Tibial nerve (tissue), 4 donors: ENCODE measurements at regions not wholly inside any gene's neighbourhood (a gene's known extent, or its start where the extent isn't known, plus 50 kb on each side); places are given as distances from the start of the nearest gene placed in this dataset.

Experiments
- DNase-seq, 2 donors: peaks; one replicate each; pipeline ENCODE4 v3.0.0-alpha.2; 2019; ENCODE audit warnings: low spot score in 2 of 2
- H3K27ac ChIP-seq, 4 donors: fragments of 200-600 bp; sonication (generic) in 3 of 4; one replicate each; pipeline ENCODE4 v1.5.1; 2017 to 2019; ENCODE audit warnings: mild to moderate bottlenecking in 1 of 4
- H3K27me3 ChIP-seq, 2 donors: fragments of 200-600 bp; sonication (generic) in 1 of 2; one replicate each; pipeline versions ENCODE4 v1.5.1 to v1.6.0; 2017 to 2019
- H3K36me3 ChIP-seq, 3 donors: fragments of 200-600 bp; sonication (generic); one replicate each; pipeline ENCODE4 v1.5.1; 2018 to 2019
- H3K4me1 ChIP-seq, 4 donors: fragments of 200-600 bp; sonication (generic) in 3 of 4; one replicate each; pipeline ENCODE4 v1.5.1; 2017 to 2019
- H3K4me3 ChIP-seq, 4 donors: fragments of 200-600 bp; sonication (generic) in 3 of 4; one replicate each; pipeline ENCODE4 v1.5.1; 2017 to 2019; ENCODE audit warnings: mild to moderate bottlenecking in 1 of 4, moderate library complexity in 1 of 4
- H3K9me3 ChIP-seq, 4 donors: fragments of 200-600 bp; sonication (generic) in 3 of 4; one replicate each; pipeline ENCODE4 v1.5.1; 2017 to 2019
- EP300 ChIP-seq, 2 donors: sonication (generic); formaldehyde crosslinking; IDR thresholded peaks; one replicate each; pipeline ENCODE4 v1.6.1; 2017; ENCODE audit warnings: antibody characterized with exemption in 2 of 2, mild to moderate bottlenecking in 1 of 2
- POLR2A ChIP-seq, 2 donors: fragments of 450-650 bp; IDR thresholded peaks; one replicate each; pipeline ENCODE4 v1.6.1; 2017; ENCODE audit warnings: antibody characterized with exemption in 2 of 2, mild to moderate bottlenecking in 2 of 2, moderate library complexity in 2 of 2
- WGBS, 2 donors: methylation state at CpG; one replicate each; pipeline ENCODE4 v1.1.5; 2018; 5-methylcytosine and 5-hydroxymethylcytosine counted together
- TF ChIP-seq, protein P1 (sequence below), 5 experiments: fragments of 200-600 bp in 3 of 5; fragments of 450-650 bp in 2 of 5; sonication (generic) in 3 of 5; IDR thresholded peaks; one replicate each; pipeline ENCODE4 v1.5.1; 2016 to 2019; ENCODE audit warnings: antibody characterized with exemption in 5 of 5, mild to moderate bottlenecking in 3 of 5, moderate library complexity in 2 of 5

DNA sequence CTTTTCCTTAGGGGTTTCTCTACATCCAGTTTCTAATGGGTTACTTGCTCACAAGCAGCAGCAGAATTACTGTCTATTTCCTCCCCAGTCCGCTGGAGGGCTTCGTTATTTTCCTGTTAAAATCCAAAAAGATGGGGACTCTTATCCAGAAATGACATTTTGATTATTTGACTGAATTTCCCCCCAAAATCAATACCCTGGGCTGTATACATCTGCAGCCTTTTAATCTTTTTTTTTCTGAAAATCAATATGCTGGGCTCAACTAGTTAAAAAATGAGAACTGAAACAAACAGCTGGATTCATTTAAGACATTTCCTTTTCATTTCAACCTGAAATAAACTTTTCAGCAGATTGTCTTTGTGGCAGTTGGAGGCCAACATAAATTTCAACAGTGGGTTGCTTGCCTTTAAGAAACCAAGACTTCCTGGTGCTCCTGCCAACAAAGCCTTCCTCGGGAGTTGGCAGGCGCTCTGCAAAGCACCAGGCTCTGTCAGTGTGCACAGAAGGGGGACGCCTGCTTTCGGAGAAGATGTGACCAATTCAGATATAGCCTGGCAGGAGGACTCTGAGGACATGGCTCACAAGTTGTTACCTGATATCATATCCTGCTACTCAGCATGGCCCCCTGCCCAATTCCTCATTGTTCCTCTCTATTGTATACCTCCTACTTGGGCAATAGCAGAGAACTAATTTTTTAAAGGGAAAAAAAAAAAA, 204.7 kb upstream of the ARG1 start:
- DNase-seq: peak; percentile 11 to 17
- TF ChIP-seq EP300 (IDR thresholded peaks at IDR 0.05) (no peak), POLR2A (IDR thresholded peaks at IDR 0.05) (no peak)
- TF ChIP-seq, protein P1, sequence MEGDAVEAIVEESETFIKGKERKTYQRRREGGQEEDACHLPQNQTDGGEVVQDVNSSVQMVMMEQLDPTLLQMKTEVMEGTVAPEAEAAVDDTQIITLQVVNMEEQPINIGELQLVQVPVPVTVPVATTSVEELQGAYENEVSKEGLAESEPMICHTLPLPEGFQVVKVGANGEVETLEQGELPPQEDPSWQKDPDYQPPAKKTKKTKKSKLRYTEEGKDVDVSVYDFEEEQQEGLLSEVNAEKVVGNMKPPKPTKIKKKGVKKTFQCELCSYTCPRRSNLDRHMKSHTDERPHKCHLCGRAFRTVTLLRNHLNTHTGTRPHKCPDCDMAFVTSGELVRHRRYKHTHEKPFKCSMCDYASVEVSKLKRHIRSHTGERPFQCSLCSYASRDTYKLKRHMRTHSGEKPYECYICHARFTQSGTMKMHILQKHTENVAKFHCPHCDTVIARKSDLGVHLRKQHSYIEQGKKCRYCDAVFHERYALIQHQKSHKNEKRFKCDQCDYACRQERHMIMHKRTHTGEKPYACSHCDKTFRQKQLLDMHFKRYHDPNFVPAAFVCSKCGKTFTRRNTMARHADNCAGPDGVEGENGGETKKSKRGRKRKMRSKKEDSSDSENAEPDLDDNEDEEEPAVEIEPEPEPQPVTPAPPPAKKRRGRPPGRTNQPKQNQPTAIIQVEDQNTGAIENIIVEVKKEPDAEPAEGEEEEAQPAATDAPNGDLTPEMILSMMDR (IDR thresholded peaks at IDR 0.05): no peak
- Histone ChIP-seq H3K9me3 (no peaks in the 10 kb centered on the region), H3K4me3 (no peak overlapping the region), H3K27ac (no peak overlapping the region), H3K36me3 (no peaks in the 10 kb centered on the region), H3K27me3 (no peaks in the 10 kb centered on the region), H3K4me1 (peaks cover 0 to 12% (median 4%) of the 10 kb centered on the region in 4 donors)
- 12 to 22% methylated on average over 6 of the region's 6 CpGs for WGBS, 2 donors

DNA sequence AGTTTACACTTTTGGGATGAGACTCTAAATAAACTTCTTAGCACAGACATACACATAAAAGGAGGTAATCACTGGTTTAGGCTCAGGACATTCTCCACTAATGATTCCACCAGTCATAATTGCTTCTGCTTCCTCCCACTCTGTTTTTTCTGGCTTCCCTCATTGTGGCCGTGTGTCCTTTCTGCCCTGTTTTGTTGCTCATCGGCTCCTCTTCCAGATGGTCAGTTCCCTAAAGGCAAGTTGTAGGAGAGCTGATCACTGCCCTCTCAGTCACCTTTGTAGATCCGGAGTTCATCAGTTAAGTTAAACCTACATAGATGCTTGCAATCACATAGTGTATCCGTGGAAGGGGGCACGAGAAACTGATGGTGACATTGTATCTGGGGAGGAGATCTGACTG, 200.5 kb upstream of the ARG1 start:
- no peak for DNase-seq
- TF ChIP-seq POLR2A (IDR thresholded peaks at IDR 0.05) (no peak), EP300 (IDR thresholded peaks at IDR 0.05) (no peak)
- TF ChIP-seq, protein P1 (IDR thresholded peaks at IDR 0.05): no peak

DNA sequence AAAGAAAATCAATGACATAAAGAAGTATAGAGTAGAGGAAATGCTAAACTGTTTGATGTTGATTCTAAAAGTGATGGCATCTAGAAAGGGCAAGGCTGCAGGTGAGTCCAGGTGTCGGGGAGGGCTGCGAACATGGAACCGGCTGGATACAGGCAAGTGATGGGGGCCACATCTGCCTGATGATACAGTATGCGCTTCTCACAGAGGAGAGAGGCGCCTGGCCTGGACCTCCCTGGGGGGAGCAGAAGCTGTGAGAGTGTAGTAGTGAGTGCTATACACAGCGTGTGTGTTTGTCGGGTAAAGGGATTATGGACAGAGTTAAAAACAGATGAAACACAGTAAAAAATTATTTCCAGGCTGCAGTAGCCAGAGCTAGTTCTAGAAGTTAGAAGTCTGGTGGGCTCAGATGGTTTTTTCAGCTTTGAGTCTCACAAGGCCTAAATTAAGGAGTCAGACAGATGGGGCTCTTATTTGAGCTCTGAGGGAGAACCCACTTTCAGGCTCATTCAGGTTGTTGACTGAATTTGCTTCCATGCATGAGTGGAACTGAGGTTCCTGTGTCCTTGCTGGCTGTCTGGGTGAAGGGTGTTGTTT, 195.8 kb upstream of the ARG1 start:
- Histone ChIP-seq H3K4me1 (peaks cover 0 to 4% (median 0%) of the 10 kb centered on the region in 4 donors), H3K27ac (no peak overlapping the region), H3K9me3 (no peaks in the 10 kb centered on the region), H3K27me3 (no peaks in the 10 kb centered on the region), H3K4me3 (no peak overlapping the region), H3K36me3 (no peaks in the 10 kb centered on the region)
- TF ChIP-seq POLR2A (IDR thresholded peaks at IDR 0.05): no peak
- no peak for TF ChIP-seq EP300 (IDR thresholded peaks at IDR 0.05)
- TF ChIP-seq, protein P1 (IDR thresholded peaks at IDR 0.05): no peak
- no peak for DNase-seq
- 89 to 96% methylated on average over 7 of the region's 7 CpGs for WGBS, 2 donors

More for the DNA sequence above, 200.5 kb upstream of the ARG1 start:
- WGBS, 2 donors: 28 to 36% methylated on average over 5 of the region's 5 CpGs
- Histone ChIP-seq H3K36me3 (no peaks in the 10 kb centered on the region), H3K27ac (no peak overlapping the region), H3K4me3 (no peak overlapping the region), H3K9me3 (no peaks in the 10 kb centered on the region), H3K4me1 (peaks cover 0 to 12% (median 2%) of the 10 kb centered on the region in 4 donors), H3K27me3 (no peaks in the 10 kb centered on the region)

DNA sequence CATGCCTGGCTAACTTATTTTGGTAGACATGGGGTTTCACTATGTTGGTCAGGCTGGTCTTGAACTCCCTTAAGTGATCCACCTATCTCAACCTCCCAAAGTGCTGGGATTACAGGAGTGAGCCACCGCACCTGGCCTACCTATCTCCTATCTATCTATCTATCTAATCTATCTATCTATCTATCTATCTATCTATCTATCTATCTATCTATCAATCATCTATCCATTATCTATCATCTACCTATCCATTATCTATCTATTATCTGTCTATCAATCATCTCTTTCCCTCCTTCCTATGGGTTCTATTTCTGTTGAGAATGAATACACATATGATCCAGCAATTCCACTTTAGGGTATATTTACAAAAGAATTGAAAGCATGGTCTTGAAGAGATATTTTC, 194.2 kb upstream of the ARG1 start:
- no peaks in the 10 kb centered on the region for H3K9me3 ChIP-seq
- no peak overlapping the region for H3K27ac ChIP-seq
- no peaks in the 10 kb centered on the region for H3K36me3 ChIP-seq
- H3K4me1 ChIP-seq: peaks cover 0 to 4% (median 0%) of the 10 kb centered on the region in 4 donors
- TF ChIP-seq POLR2A (IDR thresholded peaks at IDR 0.05): no peak
- TF ChIP-seq EP300 (IDR thresholded peaks at IDR 0.05): no peak
- TF ChIP-seq, protein P1 (IDR thresholded peaks at IDR 0.05): no peak
- H3K4me3 ChIP-seq: no peak overlapping the region
- no peak for DNase-seq
- 96 to 100% methylated on average over 1 of the region's 1 CpG for WGBS, 2 donors
- H3K27me3 ChIP-seq: no peaks in the 10 kb centered on the region

DNA sequence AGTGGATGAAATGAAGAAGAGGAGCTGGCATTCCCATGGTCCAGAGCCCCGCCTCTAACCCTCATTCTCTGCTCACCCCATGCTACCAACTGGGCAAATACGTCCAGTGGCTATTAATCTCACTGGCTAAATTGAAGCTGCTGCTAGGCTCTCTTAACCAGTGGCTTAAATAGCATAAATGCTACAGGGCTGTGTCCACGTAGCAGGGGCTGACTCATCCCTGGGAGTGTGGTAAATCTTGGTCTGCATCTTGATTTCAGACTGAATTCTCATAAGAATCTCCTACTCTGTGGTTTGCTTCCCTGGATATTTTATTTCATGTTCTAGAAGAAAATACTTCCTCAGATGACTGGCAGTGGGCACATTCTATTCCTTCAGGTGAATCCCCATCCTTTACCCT, 193.1 kb upstream of the ARG1 start:
- H3K4me3 ChIP-seq: no peak overlapping the region
- TF ChIP-seq, protein P1 (IDR thresholded peaks at IDR 0.05): no peak
- TF ChIP-seq EP300 (IDR thresholded peaks at IDR 0.05) (no peak), POLR2A (IDR thresholded peaks at IDR 0.05) (no peak)
- H3K36me3 ChIP-seq: no peaks in the 10 kb centered on the region
- H3K27ac ChIP-seq: no peak overlapping the region
- DNase-seq: no peak
- H3K4me1 ChIP-seq: peaks cover 0 to 4% (median 0%) of the 10 kb centered on the region in 4 donors
- 81 to 84% methylated on average over 3 of the region's 3 CpGs for WGBS, 2 donors
- no peaks in the 10 kb centered on the region for H3K27me3 ChIP-seq
- no peaks in the 10 kb centered on the region for H3K9me3 ChIP-seq
